GM12878 (cell line): ENCODE measurements at regions not wholly inside any gene's neighbourhood (a gene's known extent, or its start where the extent isn't known, plus 50 kb on each side); places are given as distances from the start of the nearest gene placed in this dataset.

Experiments
- ATAC-seq: fragments of 200-7000 bp; cut with Tn5 transposase; 3 replicates; pipeline ENCODE4 v1.9.1; 2020; ENCODE audit warnings: mild to moderate bottlenecking, moderate library complexity
- BruUV-seq: library from RNA; stranded (reverse); fragments of 400-500 nt; replicated peaks from 2 replicates; lab custom pipeline; 2021; lab: Mats Ljungman, UMichigan
- CTCF ChIA-PET: fragments of 300-600 bp; sonication (Branson Sonifier 250); formaldehyde crosslinking; extraction: SDS; loops from one replicate; lab custom pipeline; 2021; ENCODE audit warnings: inconsistent platforms; lab: Yijun Ruan, JAX
- POLR2A ChIA-PET: fragments of 350-600 bp; formaldehyde crosslinking; extraction: SDS; loops from one replicate; lab custom pipeline; 2021; ENCODE audit warnings: inconsistent platforms; lab: Charles Lee
- RAD21 ChIA-PET: fragments of 300-600 bp; sonication (Branson Sonifier 250); formaldehyde crosslinking; loops from one replicate; lab custom pipeline; 2023; ENCODE audit warnings: antibody characterized with exemption; ENCODE audit not compliant: unreplicated experiment; lab: Charles Lee
- SMC1A ChIA-PET: fragments of 300-600 bp; sonication (Branson Sonifier 250); formaldehyde crosslinking; loops from one replicate; lab custom pipeline; 2023; ENCODE audit not compliant: unreplicated experiment, uncharacterized antibody; lab: Charles Lee
- DNase-seq: peaks from one replicate; pipeline ENCODE4 v3.0.0-alpha.2; 2011; ENCODE audit warnings: low read depth, low spot score
- FAIRE-seq: peaks from 3 replicates; lab custom pipeline; 2011; peaks lifted over from hg19 to GRCh38; lab: Jason Lieb, UNC
- H2AFZ ChIP-seq: 2 replicates; pipeline ENCODE4 v1.6.0; 2011; ENCODE audit warnings: low read depth, low read length, control low read depth; ENCODE audit not compliant: control insufficient read depth
- H3K27ac ChIP-seq: 2 replicates; pipeline ENCODE4 v1.5.1; 2011; ENCODE audit warnings: control low read depth; ENCODE audit not compliant: control insufficient read depth, insufficient read depth
- H3K27me3 ChIP-seq, 2 experiments: replicated peaks in 1 of 2; 2 replicates each; pipeline versions ENCODE4 v1.6.0 to v1.6.1; 2011; ENCODE audit warnings: low read length in 1 of 2; ENCODE audit not compliant: control insufficient read depth in 2 of 2, insufficient read depth in 2 of 2
- H3K36me3 ChIP-seq, 2 experiments: 2 replicates each; pipeline ENCODE4 v1.5.1; 2011; ENCODE audit warnings: low read length in 1 of 2; ENCODE audit not compliant: control insufficient read depth in 2 of 2, insufficient read depth in 2 of 2
- H3K4me1 ChIP-seq: 2 replicates; pipeline ENCODE4 v1.6.1; 2011; ENCODE audit warnings: mild to moderate bottlenecking, low read length, moderate library complexity, mixed read lengths; ENCODE audit not compliant: control insufficient read depth, insufficient read depth
- H3K4me2 ChIP-seq: 2 replicates; pipeline ENCODE4 v1.6.0; 2011; ENCODE audit warnings: control low read depth; ENCODE audit not compliant: control insufficient read depth, insufficient read depth
- H3K4me3 ChIP-seq: fragments of 200-600 bp; sonication (generic); 2 replicates; pipeline ENCODE4 v1.5.1; 2016
- H3K79me2 ChIP-seq: 2 replicates; pipeline ENCODE4 v1.6.0; 2011; ENCODE audit warnings: low read length; ENCODE audit not compliant: control insufficient read depth, insufficient read depth
- H3K9ac ChIP-seq: 2 replicates; pipeline ENCODE4 v1.8.0; 2011; ENCODE audit warnings: low read length, control low read depth, mixed read lengths; ENCODE audit not compliant: control insufficient read depth, insufficient read depth
- H3K9me3 ChIP-seq: replicated peaks from 3 replicates; pipeline ENCODE4 v1.5.1; 2011; ENCODE audit warnings: mild to moderate bottlenecking, low read length; ENCODE audit not compliant: control insufficient read depth, insufficient read depth
- H4K20me1 ChIP-seq: 2 replicates; pipeline ENCODE4 v1.6.0; 2011; ENCODE audit not compliant: control insufficient read depth, insufficient read depth
- IRF5 ChIP-seq: fragments of 450-650 bp; IDR thresholded peaks from 2 replicates; pipeline ENCODE4 v1.6.1; 2017; ENCODE audit warnings: borderline replicate concordance
- MEF2B ChIP-seq: fragments of 450-650 bp; IDR thresholded peaks from 2 replicates; pipeline ENCODE4 v1.6.1; 2018; ENCODE audit warnings: mild to moderate bottlenecking, moderate library complexity; ENCODE audit not compliant: partially characterized antibody, poor library complexity, severe bottlenecking
- RAD21 ChIP-seq: IDR thresholded peaks from 2 replicates; pipeline ENCODE4 v1.6.1; 2011; ENCODE audit warnings: mild to moderate bottlenecking, low read depth, low read length, moderate library complexity; ENCODE audit not compliant: insufficient read depth
- ZZZ3 ChIP-seq: IDR thresholded peaks from 2 replicates; pipeline ENCODE4 v1.6.1; 2011; ENCODE audit warnings: low read depth; ENCODE audit not compliant: control insufficient read depth, insufficient read length
- in situ Hi-C: fragments of 300-500 bp; cut with MboI; formaldehyde crosslinking; loops from 9 replicates; pipeline ENCODE4 v1.14.3; 2018; ENCODE audit warnings: mixed read lengths
- intact Hi-C: fragments of 100-400 bp; cut with micrococcal nuclease; formaldehyde crosslinking; loops from one replicate; pipeline ENCODE4 v1.14.2; 2022; ENCODE audit not compliant: unreplicated experiment
- TF ChIP-seq, protein P1 (sequence below): fragments of 450-650 bp; IDR thresholded peaks from 2 replicates; pipeline ENCODE4 v1.6.1; 2017; ENCODE audit warnings: low read depth, mild to moderate bottlenecking, moderate library complexity

- peaks cover 17% of the 10 kb centered on the region for H3K4me1 ChIP-seq
- H3K4me2 ChIP-seq = no peak overlapping the region
- intact Hi-C loops (no loop called here), in situ Hi-C loops (no loop called here)
- POLR2A ChIA-PET = no interaction called here
- no peak overlapping the region for H3K27ac ChIP-seq
- H4K20me1 ChIP-seq = no peaks in the 10 kb centered on the region
- no peak overlapping the region for H3K4me3 ChIP-seq
- RAD21 ChIA-PET = no interaction called here
- H3K9me3 ChIP-seq = peaks cover 22% of the 10 kb centered on the region
- SMC1A ChIA-PET = interaction anchor here (0.6 to 2.4 kb wide), 3 partner anchors 9 to 13 kb away, joined by 3 to 7 read pairs (median 5); no protein-coding TSS in a partner anchor
- peaks cover 3 to 5% of the 10 kb centered on the region in 2 experiments; a peak in 3 of 4 replicates for H3K36me3 ChIP-seq
- H3K9ac ChIP-seq = no peak overlapping the region
- H3K79me2 ChIP-seq = no peaks in the 10 kb centered on the region; the same call in 1 of the 2 replicates
- DNase-seq (no peak), ATAC-seq (no peak), FAIRE-seq (no peak)
- no TSS peak for BruUV-seq
- H3K27me3 ChIP-seq = no peaks in the 10 kb centered on the region
- CTCF ChIA-PET = no interaction called here
- TF ChIP-seq ZZZ3 (no peak), IRF5 (no peak), RAD21 (no peak)
- no peak overlapping the region for H2AFZ ChIP-seq
These were observed 250.2 kb downstream of the LPIN1 start for GRCh38 chr2:11996618-11997017.

DNA sequence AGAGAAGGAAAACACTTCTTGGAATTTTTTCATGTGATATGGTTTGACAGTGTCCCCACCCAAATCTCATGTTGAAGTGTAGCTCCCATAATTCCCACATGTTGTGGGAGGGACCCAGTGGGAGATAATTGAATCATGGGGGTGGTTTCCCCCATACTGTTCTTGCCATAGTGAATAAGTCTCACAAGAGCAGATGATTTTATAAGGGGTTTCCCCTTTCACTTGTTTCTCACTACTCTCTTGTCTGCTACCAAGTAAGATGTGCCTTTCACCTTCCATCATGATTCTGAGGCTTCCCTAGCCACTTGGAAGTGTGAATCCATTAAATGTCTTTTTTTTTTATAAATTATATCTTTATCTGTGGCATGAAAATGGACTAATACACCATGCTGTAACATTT is 250.7 kb downstream of the LPIN1 start:
- POLR2A ChIA-PET = no interaction called here
- FAIRE-seq = no peak
- Histone ChIP-seq H3K4me1 (peaks cover 17% of the 10 kb centered on the region), H3K4me2 (no peak overlapping the region), H3K27me3 (no peaks in the 10 kb centered on the region), H3K27ac (no peak overlapping the region), H3K4me3 (no peak overlapping the region), H2AFZ (no peak overlapping the region), H3K9me3 (peaks cover 22% of the 10 kb centered on the region), H3K9ac (no peak overlapping the region), H3K36me3 (peaks cover 3 to 5% of the 10 kb centered on the region in 2 experiments; a peak in 3 of 4 replicates), H4K20me1 (no peaks in the 10 kb centered on the region), H3K79me2 (no peaks in the 10 kb centered on the region; the same call in 1 of the 2 replicates)
- BruUV-seq = no TSS peak
- ATAC-seq = peak; percentile 39; the same call in 2 of the 3 replicates
- CTCF ChIA-PET = no interaction called here
- no peak for TF ChIP-seq MEF2B
- TF ChIP-seq, protein P1, sequence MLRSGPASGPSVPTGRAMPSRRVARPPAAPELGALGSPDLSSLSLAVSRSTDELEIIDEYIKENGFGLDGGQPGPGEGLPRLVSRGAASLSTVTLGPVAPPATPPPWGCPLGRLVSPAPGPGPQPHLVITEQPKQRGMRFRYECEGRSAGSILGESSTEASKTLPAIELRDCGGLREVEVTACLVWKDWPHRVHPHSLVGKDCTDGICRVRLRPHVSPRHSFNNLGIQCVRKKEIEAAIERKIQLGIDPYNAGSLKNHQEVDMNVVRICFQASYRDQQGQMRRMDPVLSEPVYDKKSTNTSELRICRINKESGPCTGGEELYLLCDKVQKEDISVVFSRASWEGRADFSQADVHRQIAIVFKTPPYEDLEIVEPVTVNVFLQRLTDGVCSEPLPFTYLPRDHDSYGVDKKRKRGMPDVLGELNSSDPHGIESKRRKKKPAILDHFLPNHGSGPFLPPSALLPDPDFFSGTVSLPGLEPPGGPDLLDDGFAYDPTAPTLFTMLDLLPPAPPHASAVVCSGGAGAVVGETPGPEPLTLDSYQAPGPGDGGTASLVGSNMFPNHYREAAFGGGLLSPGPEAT = 0 out of 2 replicates have a peak, but pooled peaks have one; percentile 18
- in situ Hi-C loops = no loop called here
- SMC1A ChIA-PET = interaction anchor here (1.2 to 2.4 kb wide), 2 partner anchors 9 to 12 kb away, joined by 5 to 7 read pairs; no protein-coding TSS in a partner anchor
- no peak for DNase-seq
- RAD21 ChIA-PET = no interaction called here
- intact Hi-C loops = no loop called here
